HUDEP-2 (cell line): ENCODE measurements at regions not wholly inside any gene's neighbourhood (a gene's known extent, or its start where the extent isn't known, plus 50 kb on each side); places are given as distances from the start of the nearest gene placed in this dataset.

Source experiments
- DNase-seq, 76 experiments: peaks; one replicate each; lab custom pipeline; 2025; ENCODE audit not compliant: unreplicated experiment in 76 of 76; lab: John Stamatoyannopoulos, UW

- no peak for DNase-seq
These were observed 428.3 kb upstream of the CDH6 start for GRCh38 chr5:30765227-30765626.

- DNase-seq, result no peak
These were observed 428.8 kb upstream of the CDH6 start for GRCh38 chr5:30764704-30765103.

GRCh38 chr5:30759731-30760130, 433.8 kb upstream of the CDH6 start:
- DNase-seq, result no peak

GRCh38 chr5:30752015-30752414, 441.5 kb upstream of the CDH6 start:
- DNase-seq, result no peak

- no peak for DNase-seq
These were observed 443.5 kb upstream of the CDH6 start for GRCh38 chr5:30749971-30750370.

- DNase-seq, result no peak
These were observed 446.1 kb upstream of the CDH6 start for GRCh38 chr5:30747412-30747811.

- no peak for DNase-seq
These were observed 456.8 kb upstream of the CDH6 start for GRCh38 chr5:30736669-30737068.

GRCh38 chr5:30734118-30734517, 459.4 kb upstream of the CDH6 start:
- DNase-seq, result no peak

GRCh38 chr5:30725073-30725472, 468.4 kb upstream of the CDH6 start:
- no peak for DNase-seq

- no peak for DNase-seq
These were observed 495.3 kb upstream of the CDH6 start for GRCh38 chr5:30698217-30698616.

- peak in 5 of 76 experiments; percentile 1 to 41 (median 15) for DNase-seq
These were observed 500.2 kb upstream of the CDH6 start for GRCh38 chr5:30693326-30693725.

- no peak for DNase-seq
These were observed 502.6 kb upstream of the CDH6 start for GRCh38 chr5:30690931-30691330.

GRCh38 chr5:30687461-30687860, 506.0 kb upstream of the CDH6 start:
- no peak for DNase-seq

GRCh38 chr5:30686530-30686929, 507.0 kb upstream of the CDH6 start:
- no peak for DNase-seq

GRCh38 chr5:30676223-30676840, 517.2 kb upstream of the CDH6 start:
- no peak for DNase-seq

- DNase-seq, result no peak
These were observed 526.2 kb upstream of the CDH6 start for GRCh38 chr5:30667293-30667692.

- no peak for DNase-seq
These were observed 530.0 kb upstream of the CDH6 start for GRCh38 chr5:30663536-30663935.

GRCh38 chr5:30662373-30662772, 531.1 kb upstream of the CDH6 start:
- no peak for DNase-seq

GRCh38 chr5:30661730-30662129, 531.8 kb upstream of the CDH6 start:
- no peak for DNase-seq

GRCh38 chr5:30659417-30659816, 534.1 kb upstream of the CDH6 start:
- DNase-seq, result no peak

GRCh38 chr5:30650311-30650710, 543.2 kb upstream of the CDH6 start:
- DNase-seq, result no peak

GRCh38 chr5:30638899-30639298, 554.6 kb upstream of the CDH6 start:
- no peak for DNase-seq

- no peak for DNase-seq
These were observed 565.5 kb upstream of the CDH6 start for GRCh38 chr5:30627945-30628344.
